Endothelial cell of umbilical vein (primary cell): ENCODE measurements at regions not wholly inside any gene's neighbourhood (a gene's known extent, or its start where the extent isn't known, plus 50 kb on each side); places are given as distances from the start of the nearest gene placed in this dataset.

Experiments
- BruUV-seq: library from RNA; stranded (reverse); fragments of 400-500 nt; replicated peaks from 2 replicates; lab custom pipeline; 2021; lab: Mats Ljungman, UMichigan
- CTCF ChIA-PET: fragments of 300-600, 350-600 bp; sonication (Branson Sonifier 250); formaldehyde crosslinking; loops from one replicate; lab custom pipeline; 2021; ENCODE audit warnings: antibody characterized with exemption, inconsistent platforms; lab: Charles Lee
- POLR2A ChIA-PET: fragments of 300-600, 350-600 bp; sonication (Branson Sonifier 250); formaldehyde crosslinking; loops from one replicate; lab custom pipeline; 2021; ENCODE audit warnings: antibody characterized with exemption, inconsistent platforms; lab: Charles Lee
- DNase-seq: peaks from one replicate; pipeline ENCODE4 v3.0.0-alpha.2; 2011; ENCODE audit warnings: low read depth, low spot score
- FAIRE-seq: peaks from 2 replicates; lab custom pipeline; 2011; peaks lifted over from hg19 to GRCh38; lab: Jason Lieb, UNC
- H2AFZ ChIP-seq: 2 replicates; pipeline ENCODE4 v1.6.0; 2012; ENCODE audit warnings: low read depth, low read length, control low read depth, inconsistent platforms
- H3K27ac ChIP-seq: 2 replicates; pipeline ENCODE4 v1.5.1; 2011; ENCODE audit warnings: low read depth, mild to moderate bottlenecking, control low read depth, low read length, moderate library complexity; ENCODE audit not compliant: insufficient read depth
- H3K27me3 ChIP-seq, 2 experiments: 2 replicates each; pipeline versions ENCODE4 v1.6.0 to v1.6.1; 2011; ENCODE audit warnings: low read length in 2 of 2, mixed read lengths in 1 of 2; ENCODE audit not compliant: control insufficient read depth in 2 of 2, insufficient read depth in 2 of 2
- H3K36me3 ChIP-seq, 2 experiments: 2 replicates in 1 of 2; 3 replicates in 1 of 2; pipeline ENCODE4 v1.5.1; 2011; ENCODE audit warnings: low read length in 2 of 2, mild to moderate bottlenecking in 1 of 2, moderate library complexity in 1 of 2; ENCODE audit not compliant: control insufficient read depth in 2 of 2, insufficient read depth in 2 of 2; ENCODE audit errors: extremely low read depth in 1 of 2
- H3K4me1 ChIP-seq: 3 replicates; pipeline ENCODE4 v1.5.1; 2011; ENCODE audit warnings: mild to moderate bottlenecking, low read length; ENCODE audit not compliant: control insufficient read depth, insufficient read depth; ENCODE audit errors: extremely low read depth
- H3K4me2 ChIP-seq: 2 replicates; pipeline ENCODE4 v1.6.1; 2011; ENCODE audit warnings: low read length, control low read depth, mixed read lengths; ENCODE audit not compliant: insufficient read depth
- H3K4me3 ChIP-seq, 3 experiments: fragments of 200-600 bp in 1 of 3; sonication (generic), shearing (Covaris generic) in 1 of 3; replicated peaks in 1 of 3; 2 replicates each; pipeline ENCODE4 v1.5.1; 2011 to 2016; ENCODE audit warnings: control low read depth in 3 of 3, low read length in 3 of 3, mild to moderate bottlenecking in 2 of 3, inconsistent platforms in 1 of 3, low read depth in 1 of 3, moderate library complexity in 1 of 3; ENCODE audit not compliant: insufficient read depth in 1 of 3
- H3K79me2 ChIP-seq: 2 replicates; pipeline ENCODE4 v1.6.0; 2012; ENCODE audit warnings: low read length, inconsistent platforms; ENCODE audit not compliant: control insufficient read depth, insufficient read depth
- H3K9ac ChIP-seq: replicated peaks from 2 replicates; pipeline ENCODE3; 2011; ENCODE audit warnings: low read length, control low read depth; ENCODE audit not compliant: insufficient read depth; ENCODE audit errors: extremely low read depth
- H3K9me1 ChIP-seq: replicated peaks from 3 replicates; pipeline ENCODE4 v1.6.0; 2011; ENCODE audit warnings: mild to moderate bottlenecking, low read length; ENCODE audit not compliant: control insufficient read depth, insufficient read depth; ENCODE audit errors: extremely low read depth
- H3K9me3 ChIP-seq: replicated peaks from 2 replicates; pipeline ENCODE4 v1.5.1; 2012; ENCODE audit warnings: low read length, inconsistent platforms; ENCODE audit not compliant: control insufficient read depth, insufficient read depth
- H4K20me1 ChIP-seq: replicated peaks from 2 replicates; pipeline ENCODE3; 2011; ENCODE audit warnings: mild to moderate bottlenecking, low read length; ENCODE audit not compliant: control insufficient read depth, insufficient read depth; ENCODE audit errors: extremely low read depth
- EZH2 ChIP-seq: IDR thresholded peaks from 2 replicates; pipeline ENCODE4 v1.6.1; 2012; ENCODE audit warnings: borderline replicate concordance, low read depth, mild to moderate bottlenecking, moderate library complexity, low read length, inconsistent platforms; ENCODE audit not compliant: severe bottlenecking
- FOS ChIP-seq: IDR thresholded peaks from 2 replicates; pipeline ENCODE4 v1.6.1; 2011; ENCODE audit warnings: mild to moderate bottlenecking, low read length, moderate library complexity, borderline replicate concordance; ENCODE audit not compliant: insufficient read depth
- GATA2 ChIP-seq: IDR thresholded peaks from 2 replicates; pipeline ENCODE4 v1.7.0; 2011; ENCODE audit warnings: low read depth, mild to moderate bottlenecking, moderate library complexity, mixed read lengths, low read length; ENCODE audit not compliant: insufficient read length, insufficient read depth
- JUN ChIP-seq: IDR thresholded peaks from 2 replicates; pipeline ENCODE4 v1.6.1; 2011; ENCODE audit warnings: borderline replicate concordance, low read depth; ENCODE audit not compliant: insufficient read length, insufficient read depth
- MAX ChIP-seq: IDR thresholded peaks from 2 replicates; pipeline ENCODE4 v1.6.1; 2011; ENCODE audit not compliant: insufficient read depth, insufficient read length
- MYC ChIP-seq: IDR thresholded peaks from one replicate; pipeline ENCODE4 v1.6.1; 2011; ENCODE audit warnings: mild to moderate bottlenecking, low read depth, low read length
- POLR2A ChIP-seq: IDR thresholded peaks from 2 replicates; pipeline ENCODE4 v1.6.1; 2012; ENCODE audit warnings: low read depth, mild to moderate bottlenecking, control low read depth, low read length
- POLR2AphosphoS5 ChIP-seq: IDR thresholded peaks from 2 replicates; pipeline ENCODE4 v1.6.1; 2012; ENCODE audit warnings: low read depth, mild to moderate bottlenecking, control low read depth, low read length, moderate library complexity; ENCODE audit not compliant: insufficient read depth
- dilution Hi-C: fragments of 300-500 bp; cut with MboI; formaldehyde crosslinking; loops from one replicate; pipeline ENCODE4 v1.15.0; 2019; ENCODE audit warnings: low sequenced_read_pairs; ENCODE audit not compliant: extremely low pct_ligation_motif_present
- intact Hi-C: fragments of 100-400 bp; cut with micrococcal nuclease; formaldehyde crosslinking; loops from one replicate; pipeline ENCODE4 v1.10.0; 2022
- TF ChIP-seq, protein P1 (sequence below), 2 donors: IDR thresholded peaks; 1 replicate in 1 of 2; 2 replicates in 1 of 2; pipeline ENCODE4 v1.5.1; 2011; ENCODE audit warnings: low read length in 2 of 2, mild to moderate bottlenecking in 2 of 2, moderate library complexity in 2 of 2, control low read depth in 1 of 2, inconsistent platforms in 1 of 2, low read depth in 1 of 2; ENCODE audit not compliant: insufficient read depth in 1 of 2; ENCODE audit errors: extremely low read depth in 1 of 2

DNA sequence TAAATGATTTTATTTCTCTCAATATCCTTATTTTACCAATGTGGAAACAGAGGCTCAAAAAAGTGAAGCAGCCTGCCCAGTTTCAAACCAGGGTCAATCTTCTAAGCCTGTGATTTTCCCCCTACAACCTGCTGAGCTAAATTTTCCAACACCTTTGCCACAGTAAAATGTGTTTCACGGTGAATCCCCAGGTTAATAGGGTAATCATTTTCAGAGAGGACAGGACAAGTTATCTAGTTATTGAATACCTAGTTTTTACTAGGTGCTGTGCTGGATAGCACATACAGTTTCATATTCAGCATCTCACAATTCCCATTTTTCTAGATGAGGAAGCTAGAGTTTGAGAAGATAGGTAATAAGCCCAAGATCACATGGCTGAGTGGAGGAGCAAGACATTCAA is 236.6 kb downstream of the PTH2R start:
- no peaks in the 10 kb centered on the region for H3K36me3 ChIP-seq

More for the DNA sequence above, 236.6 kb downstream of the PTH2R start:
- Histone ChIP-seq H3K9me1 (no peaks in the 10 kb centered on the region), H3K9ac (no peak overlapping the region), H3K27ac (no peak overlapping the region), H3K9me3 (peaks cover 2% of the 10 kb centered on the region), H3K4me3 (no peak overlapping the region), H3K79me2 (no peaks in the 10 kb centered on the region), H3K4me2 (no peak overlapping the region), H4K20me1 (no peaks in the 10 kb centered on the region), H3K4me1 (no peaks in the 10 kb centered on the region), H3K27me3 (no peaks in the 10 kb centered on the region), H2AFZ (no peak overlapping the region)
- TF ChIP-seq JUN (no peak), MYC (no peak), POLR2A (no peak), EZH2 (no peak), MAX (no peak), FOS (no peak), POLR2AphosphoS5 (no peak), GATA2 (no peak)
- TF ChIP-seq, protein P1, sequence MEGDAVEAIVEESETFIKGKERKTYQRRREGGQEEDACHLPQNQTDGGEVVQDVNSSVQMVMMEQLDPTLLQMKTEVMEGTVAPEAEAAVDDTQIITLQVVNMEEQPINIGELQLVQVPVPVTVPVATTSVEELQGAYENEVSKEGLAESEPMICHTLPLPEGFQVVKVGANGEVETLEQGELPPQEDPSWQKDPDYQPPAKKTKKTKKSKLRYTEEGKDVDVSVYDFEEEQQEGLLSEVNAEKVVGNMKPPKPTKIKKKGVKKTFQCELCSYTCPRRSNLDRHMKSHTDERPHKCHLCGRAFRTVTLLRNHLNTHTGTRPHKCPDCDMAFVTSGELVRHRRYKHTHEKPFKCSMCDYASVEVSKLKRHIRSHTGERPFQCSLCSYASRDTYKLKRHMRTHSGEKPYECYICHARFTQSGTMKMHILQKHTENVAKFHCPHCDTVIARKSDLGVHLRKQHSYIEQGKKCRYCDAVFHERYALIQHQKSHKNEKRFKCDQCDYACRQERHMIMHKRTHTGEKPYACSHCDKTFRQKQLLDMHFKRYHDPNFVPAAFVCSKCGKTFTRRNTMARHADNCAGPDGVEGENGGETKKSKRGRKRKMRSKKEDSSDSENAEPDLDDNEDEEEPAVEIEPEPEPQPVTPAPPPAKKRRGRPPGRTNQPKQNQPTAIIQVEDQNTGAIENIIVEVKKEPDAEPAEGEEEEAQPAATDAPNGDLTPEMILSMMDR (IDR thresholded peaks at IDR 0.05; ENCODE audit: extremely low read depth in 1 of 2, insufficient read depth in 1 of 2, low read depth in 1 of 2, low read length in 2 of 2), result no peak
- BruUV-seq, result no TSS peak
- ChIA-PET POLR2A (no interaction called here), CTCF (no interaction called here)
- intact Hi-C loops (no loop called here), dilution Hi-C loops (no loop called here)
- FAIRE-seq (no peak), DNase-seq (no peak)
